ENCODE measurements at regions not wholly inside any gene's neighbourhood (a gene's known extent, or its start where the extent isn't known, plus 50 kb on each side); places are given as distances from the start of the nearest gene placed in this dataset.

DNA sequence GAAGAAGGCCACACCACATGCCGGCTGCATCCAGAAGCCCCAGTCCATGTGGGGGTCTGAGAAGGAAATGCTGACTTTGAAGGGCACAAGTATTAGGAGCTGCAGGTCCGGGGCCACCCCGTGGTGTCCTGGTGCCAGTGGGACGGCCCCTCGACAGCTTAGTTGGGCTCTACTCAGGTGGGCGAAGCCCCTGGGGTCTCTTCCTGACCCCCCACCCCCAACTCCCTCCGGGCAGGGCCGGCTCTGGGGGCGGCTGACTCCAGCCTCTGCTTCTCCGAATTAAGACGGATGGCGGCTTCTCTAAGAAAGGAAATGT, 62.1 kb upstream of the TTC34 start:
- no peaks in the 10 kb centered on the region for H3K4me1 ChIP-seq (ENCODE audit: control insufficient read depth, insufficient read depth, low read length)
- no peak overlapping the region for H3K56ac ChIP-seq (ENCODE audit: extremely low read depth, insufficient read depth, low read length)
- ChIA-PET POLR2A (ENCODE audit: unreplicated experiment) (no interaction called here), CTCF (no interaction called here)
- intact Hi-C loops (cut with micrococcal nuclease) = no loop called here
- ATAC-seq (ENCODE audit: low read depth) (no peak), DNase-seq (no peak)
- H2BK20ac ChIP-seq (ENCODE audit: low read depth, low read length) = no peak overlapping the region
- in situ Hi-C loops (cut with MboI; ENCODE audit: low sequenced_read_pairs) = no loop called here
- H3K4me3 ChIP-seq (ENCODE audit: insufficient read depth, low read depth, low read length) = no peak overlapping the region
- no peak overlapping the region for H2BK120ac ChIP-seq (ENCODE audit: low read depth, low read length)
- no peaks in the 10 kb centered on the region for H3K9me1 ChIP-seq (ENCODE audit: insufficient read depth, low read length)
- H3K79me1 ChIP-seq (ENCODE audit: low read depth in 1 of 2, low read length in 2 of 2) = no peaks in the 10 kb centered on the region
- H3K4ac ChIP-seq (ENCODE audit: low read depth, low read length) = no peak overlapping the region
- H2AK9ac ChIP-seq (replicated peaks; ENCODE audit: low read depth, low read length, poor library complexity) = no peak overlapping the region
- no peaks in the 10 kb centered on the region for H4K20me1 ChIP-seq (ENCODE audit: insufficient read depth, low read length)
- no peak overlapping the region for H4K91ac ChIP-seq (ENCODE audit: insufficient read depth, low read depth, low read length)
- H3K23ac ChIP-seq (ENCODE audit: low read depth, low read length) = no peak overlapping the region
- H4K5ac ChIP-seq (ENCODE audit: low read depth, low read length) = no peak overlapping the region
- no peaks in the 10 kb centered on the region for H3K27me3 ChIP-seq (ENCODE audit: control insufficient read depth, insufficient read depth, low read length)
- no peak overlapping the region for H3K14ac ChIP-seq (replicated peaks; ENCODE audit: low read depth, low read length)
- no peak overlapping the region for H4K8ac ChIP-seq (ENCODE audit: low read depth in 2 of 2, low read length in 2 of 2)
- no peaks in the 10 kb centered on the region for H3K36me3 ChIP-seq (ENCODE audit: control insufficient read depth, insufficient read depth, low read length)
- no peak overlapping the region for H2AK5ac ChIP-seq (ENCODE audit: low read depth, low read length)
- H3K27ac ChIP-seq (ENCODE audit: insufficient read depth, low read length) = no peak overlapping the region
- no peak overlapping the region for H3K9ac ChIP-seq (ENCODE audit: low read depth, low read length)
- no peak for TF ChIP-seq RAD21 (IDR thresholded peaks at IDR 0.05; ENCODE audit: low read length)
- TF ChIP-seq MAZ (IDR thresholded peaks at IDR 0.05; ENCODE audit: borderline replicate concordance, low read depth, low read length) = no peak
- no peak for TF ChIP-seq FOS (IDR thresholded peaks at IDR 0.05; ENCODE audit: low read depth, low read length)
- TF ChIP-seq NFE2L2 (IDR thresholded peaks at IDR 0.05; ENCODE audit: low read depth, low read length) = no peak
- no peak for TF ChIP-seq CEBPB (IDR thresholded peaks at IDR 0.05; ENCODE audit: low read depth, low read length)
- no peak for TF ChIP-seq SMC3 (IDR thresholded peaks at IDR 0.05; ENCODE audit: low read depth, low read length)
- TF ChIP-seq RCOR1 (IDR thresholded peaks at IDR 0.05; ENCODE audit: insufficient replicate concordance, low read length) = no peak
- TF ChIP-seq, protein P1, sequence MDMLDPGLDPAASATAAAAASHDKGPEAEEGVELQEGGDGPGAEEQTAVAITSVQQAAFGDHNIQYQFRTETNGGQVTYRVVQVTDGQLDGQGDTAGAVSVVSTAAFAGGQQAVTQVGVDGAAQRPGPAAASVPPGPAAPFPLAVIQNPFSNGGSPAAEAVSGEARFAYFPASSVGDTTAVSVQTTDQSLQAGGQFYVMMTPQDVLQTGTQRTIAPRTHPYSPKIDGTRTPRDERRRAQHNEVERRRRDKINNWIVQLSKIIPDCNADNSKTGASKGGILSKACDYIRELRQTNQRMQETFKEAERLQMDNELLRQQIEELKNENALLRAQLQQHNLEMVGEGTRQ (IDR thresholded peaks at IDR 0.05; ENCODE audit: low read depth, low read length) = no peak
- TF ChIP-seq BHLHE40 (IDR thresholded peaks at IDR 0.05; ENCODE audit: low read depth, low read length) = no peak
- no peak for TF ChIP-seq MXI1 (IDR thresholded peaks at IDR 0.05; ENCODE audit: borderline replicate concordance, low read depth, low read length)
- TF ChIP-seq RFX5 (IDR thresholded peaks at IDR 0.05; ENCODE audit: low read depth, low read length) = no peak
- TF ChIP-seq MAFK (IDR thresholded peaks at IDR 0.05; ENCODE audit: low read depth, low read length) = no peak
- TF ChIP-seq, protein P2, sequence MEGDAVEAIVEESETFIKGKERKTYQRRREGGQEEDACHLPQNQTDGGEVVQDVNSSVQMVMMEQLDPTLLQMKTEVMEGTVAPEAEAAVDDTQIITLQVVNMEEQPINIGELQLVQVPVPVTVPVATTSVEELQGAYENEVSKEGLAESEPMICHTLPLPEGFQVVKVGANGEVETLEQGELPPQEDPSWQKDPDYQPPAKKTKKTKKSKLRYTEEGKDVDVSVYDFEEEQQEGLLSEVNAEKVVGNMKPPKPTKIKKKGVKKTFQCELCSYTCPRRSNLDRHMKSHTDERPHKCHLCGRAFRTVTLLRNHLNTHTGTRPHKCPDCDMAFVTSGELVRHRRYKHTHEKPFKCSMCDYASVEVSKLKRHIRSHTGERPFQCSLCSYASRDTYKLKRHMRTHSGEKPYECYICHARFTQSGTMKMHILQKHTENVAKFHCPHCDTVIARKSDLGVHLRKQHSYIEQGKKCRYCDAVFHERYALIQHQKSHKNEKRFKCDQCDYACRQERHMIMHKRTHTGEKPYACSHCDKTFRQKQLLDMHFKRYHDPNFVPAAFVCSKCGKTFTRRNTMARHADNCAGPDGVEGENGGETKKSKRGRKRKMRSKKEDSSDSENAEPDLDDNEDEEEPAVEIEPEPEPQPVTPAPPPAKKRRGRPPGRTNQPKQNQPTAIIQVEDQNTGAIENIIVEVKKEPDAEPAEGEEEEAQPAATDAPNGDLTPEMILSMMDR (conservative IDR thresholded peaks at IDR 0.05; ENCODE audit: low read depth, low read length) = no peak
- H2AFZ ChIP-seq (replicated peaks; ENCODE audit: low read length, poor library complexity) = no peak overlapping the region
- peaks cover 72% of the 10 kb centered on the region for H3K9me3 ChIP-seq (ENCODE audit: control insufficient read depth, insufficient read depth, low read length)
- dilution Hi-C loops (cut with HindIII; ENCODE audit: low sequenced_read_pairs, unreplicated experiment) = no loop called here
- H2BK15ac ChIP-seq (ENCODE audit: low read depth, low read length) = no peak overlapping the region
- H2BK5ac ChIP-seq (ENCODE audit: low read depth, low read length, poor library complexity, severe bottlenecking) = no peak overlapping the region
- H3K4me2 ChIP-seq (ENCODE audit: low read depth, low read length) = no peak overlapping the region
- BruUV-seq (replicated peaks) = no TSS peak
- no CpG with 5 or more reads among the region's 12 CpGs for WGBS, 2 experiments (ENCODE audit: extremely low coverage in 2 of 2, insufficient read length in 1 of 2)
- no peak overlapping the region for H3K18ac ChIP-seq (ENCODE audit: low read depth, low read length)

Measured in IMR-90 (cell line).